HCT116 (cell line): ENCODE measurements at regions not wholly inside any gene's neighbourhood (a gene's known extent, or its start where the extent isn't known, plus 50 kb on each side); places are given as distances from the start of the nearest gene placed in this dataset.

Source experiments
- ATAC-seq: fragments of 200-7000 bp; cut with Tn5 transposase; 2 replicates; pipeline ENCODE4 v1.9.1; 2020; ENCODE audit warnings: mild to moderate bottlenecking, moderate library complexity
- BruUV-seq: library from RNA; stranded (reverse); fragments of 400-500 nt; replicated peaks from 2 replicates; lab custom pipeline; 2021; lab: Mats Ljungman, UMichigan
- CTCF ChIA-PET: fragments of 300-600 bp; sonication (Branson Sonifier 250); formaldehyde crosslinking; loops from one replicate; lab custom pipeline; 2021; ENCODE audit warnings: antibody characterized with exemption; lab: Charles Lee
- POLR2A ChIA-PET: fragments of 300-600, 350-600 bp; sonication (Branson Sonifier 250); formaldehyde crosslinking; loops from one replicate; lab custom pipeline; 2021; ENCODE audit warnings: antibody characterized with exemption; lab: Charles Lee
- RAD21 ChIA-PET, 2 experiments: fragments of 300-600 bp; sonication (Branson Sonifier 250); formaldehyde crosslinking; loops; one replicate each; lab custom pipeline; 2023; ENCODE audit warnings: low total read pairs in 2 of 2; ENCODE audit not compliant: uncharacterized antibody in 2 of 2, unreplicated experiment in 2 of 2, low non-redundant PET in 1 of 2; lab: Charles Lee
- DNase-seq: peaks from one replicate; pipeline ENCODE4 v3.0.0-alpha.2; 2010; ENCODE audit warnings: low read depth, low spot score
- H2AFZ ChIP-seq: fragments of 200-600 bp; shearing (Covaris generic), sonication (generic); 2 replicates; pipeline ENCODE4 v1.6.1; 2017; ENCODE audit warnings: low read depth, mixed run types, mixed read lengths, antibody characterized with exemption, low read length; ENCODE audit not compliant: poor library complexity, severe bottlenecking
- H3K27ac ChIP-seq: 2 replicates; pipeline ENCODE4 v1.5.1; 2012; ENCODE audit warnings: low read depth, low read length
- H3K27me3 ChIP-seq: fragments of 200-600 bp; sonication (generic); 2 replicates; pipeline ENCODE4 v1.6.1; 2016; ENCODE audit warnings: mixed run types, low read length, mixed read lengths; ENCODE audit not compliant: insufficient read depth
- H3K36me3 ChIP-seq, 2 experiments: fragments of 200-500 bp in 1 of 2; fragments of 200-600 bp in 1 of 2; sonication (Bioruptor generic) in 1 of 2; sonication (generic) in 1 of 2; 2 replicates each; pipeline versions ENCODE4 v1.5.1 to v1.6.1; 2014 to 2016; ENCODE audit warnings: low read length in 2 of 2, inconsistent platforms in 1 of 2, mixed read lengths in 1 of 2, mixed run types in 1 of 2; ENCODE audit not compliant: insufficient read depth in 2 of 2, control insufficient read depth in 1 of 2
- H3K4me1 ChIP-seq, 2 experiments: fragments of 200-600 bp in 1 of 2; sonication (generic) in 1 of 2; 2 replicates each; pipeline versions ENCODE4 v1.5.1 to v1.6.1; 2012 to 2017; ENCODE audit warnings: low read length in 2 of 2, inconsistent platforms in 1 of 2, mild to moderate bottlenecking in 1 of 2, mixed read lengths in 1 of 2, mixed run types in 1 of 2, moderate library complexity in 1 of 2; ENCODE audit not compliant: insufficient read depth in 2 of 2, control insufficient read depth in 1 of 2
- H3K4me2 ChIP-seq: fragments of 200-600 bp; sonication (generic); 2 replicates; pipeline ENCODE4 v1.6.1; 2017; ENCODE audit warnings: mixed run types, low read length, mixed read lengths
- H3K4me3 ChIP-seq, 2 experiments: fragments of 200-600 bp in 1 of 2; sonication (generic) in 1 of 2; replicated peaks in 1 of 2; 2 replicates each; pipeline ENCODE4 v1.5.1; 2011 to 2016; ENCODE audit warnings: low read length in 2 of 2, control low read depth in 1 of 2, low read depth in 1 of 2, mild to moderate bottlenecking in 1 of 2, mixed read lengths in 1 of 2, mixed run types in 1 of 2
- H3K79me2 ChIP-seq: fragments of 200-600 bp; sonication (generic); 2 replicates; pipeline ENCODE4 v1.6.1; 2017; ENCODE audit warnings: mild to moderate bottlenecking, mixed run types, low read length, moderate library complexity, mixed read lengths; ENCODE audit not compliant: insufficient read depth
- H3K9ac ChIP-seq: fragments of 200-600 bp; sonication (generic); 2 replicates; pipeline ENCODE4 v1.6.1; 2016; ENCODE audit warnings: low read length, mixed read lengths
- H3K9me2 ChIP-seq: fragments of 200-600 bp; sonication (generic), shearing (Covaris generic); 2 replicates; pipeline ENCODE4 v1.6.1; 2017; ENCODE audit warnings: mixed run types, mild to moderate bottlenecking, moderate library complexity; ENCODE audit not compliant: insufficient read depth
- H3K9me3 ChIP-seq, 2 experiments: fragments of 200-500 bp in 1 of 2; fragments of 200-600 bp in 1 of 2; sonication (Bioruptor generic) in 1 of 2; sonication (generic) in 1 of 2; 2 replicates each; pipeline ENCODE4 v1.6.1; 2014 to 2017; ENCODE audit warnings: low read length in 2 of 2, mixed read lengths in 2 of 2, inconsistent platforms in 1 of 2, low read depth in 1 of 2, mild to moderate bottlenecking in 1 of 2, mixed run types in 1 of 2, moderate library complexity in 1 of 2; ENCODE audit not compliant: control insufficient read depth in 1 of 2, insufficient read depth in 1 of 2
- H4K20me1 ChIP-seq: fragments of 200-600 bp; sonication (generic), shearing (Covaris generic); 2 replicates; pipeline ENCODE4 v1.6.1; 2017; ENCODE audit warnings: mixed run types, mild to moderate bottlenecking, moderate library complexity; ENCODE audit not compliant: insufficient read depth
- ATF3 ChIP-seq: IDR thresholded peaks from 2 replicates; pipeline ENCODE4 v1.6.1; 2012
- CBX3 ChIP-seq: IDR thresholded peaks from 2 replicates; pipeline ENCODE4 v1.6.1; 2012; ENCODE audit warnings: low read depth
- CTCF ChIP-seq, 3 experiments: fragments of 200-600 bp in 1 of 3; sonication (generic) in 1 of 3; IDR thresholded peaks in 2 of 3; conservative IDR thresholded peaks in 1 of 3; 2 replicates each; pipeline ENCODE4 v1.5.1; 2012 to 2017; ENCODE audit warnings: low read depth in 2 of 3, low read length in 2 of 3, antibody characterized with exemption in 1 of 3, borderline replicate concordance in 1 of 3, control low read depth in 1 of 3, mild to moderate bottlenecking in 1 of 3, mixed read lengths in 1 of 3, mixed run types in 1 of 3, moderate library complexity in 1 of 3; ENCODE audit not compliant: insufficient read depth in 1 of 3
- MAX ChIP-seq: IDR thresholded peaks from 2 replicates; pipeline ENCODE4 v1.6.1; 2012
- POLR2A ChIP-seq: IDR thresholded peaks from 2 replicates; pipeline ENCODE4 v1.7.0; 2011; ENCODE audit warnings: borderline replicate concordance; ENCODE audit not compliant: insufficient read depth, insufficient read length; ENCODE audit errors: extremely low read depth
- POLR2AphosphoS5 ChIP-seq: IDR thresholded peaks from 2 replicates; pipeline ENCODE4 v1.6.1; 2011; ENCODE audit warnings: mild to moderate bottlenecking, low read depth, low read length, moderate library complexity
- SIN3A ChIP-seq: IDR thresholded peaks from 2 replicates; pipeline ENCODE4 v1.6.1; 2012; ENCODE audit warnings: low read depth
- SP1 ChIP-seq: IDR thresholded peaks from 2 replicates; pipeline ENCODE4 v1.6.1; 2012; ENCODE audit warnings: low read depth
- TCF7L2 ChIP-seq: IDR thresholded peaks from 2 replicates; pipeline ENCODE4 v1.7.0; 2011; ENCODE audit warnings: borderline replicate concordance, inconsistent platforms; ENCODE audit not compliant: insufficient read depth, insufficient read length; ENCODE audit errors: extremely low read depth
- YY1 ChIP-seq: IDR thresholded peaks from 2 replicates; pipeline ENCODE4 v1.6.1; 2011; ENCODE audit warnings: low read length, low read depth, moderate library complexity, mild to moderate bottlenecking; ENCODE audit not compliant: insufficient replicate concordance; ENCODE audit errors: extremely low read depth
- ZBTB33 ChIP-seq: IDR thresholded peaks from 2 replicates; pipeline ENCODE4 v1.6.1; 2011; ENCODE audit warnings: mild to moderate bottlenecking, low read length, moderate library complexity; ENCODE audit not compliant: insufficient replicate concordance; ENCODE audit errors: extremely low read depth
- intact Hi-C: fragments of 100-400 bp; cut with micrococcal nuclease; formaldehyde crosslinking; loops from 2 replicates; pipeline ENCODE4 v1.10.0; 2022

- no peak for TF ChIP-seq CTCF (IDR thresholded peaks at IDR 0.05 in 2 of 3, conservative IDR thresholded peaks at IDR 0.05 in 1 of 3; ENCODE audit: borderline replicate concordance in 1 of 3, insufficient read depth in 1 of 3, low read depth in 2 of 3, low read length in 2 of 3)
These were observed 181.9 kb upstream of the ARG1 start (continued) for GRCh38 chr6:131391116-131391515.

DNA sequence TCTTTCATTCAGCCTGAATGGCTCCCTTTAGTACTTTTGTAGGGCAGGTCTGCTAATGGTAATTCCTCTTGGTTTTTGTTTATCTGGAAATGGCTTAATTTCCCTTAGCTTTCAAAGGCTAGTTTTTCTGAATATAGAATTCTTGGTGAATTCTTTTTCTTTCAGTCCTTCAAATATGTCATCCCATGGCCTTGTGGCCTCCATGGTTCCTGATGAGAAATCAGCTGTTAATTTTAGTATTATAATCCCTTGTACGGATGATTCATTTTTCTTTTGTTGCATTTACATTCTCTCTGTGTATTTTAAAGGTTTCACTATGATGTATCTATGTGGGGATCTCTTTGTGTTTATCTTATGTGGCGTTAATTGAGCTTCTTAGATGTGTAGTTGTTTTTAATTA is 179.6 kb upstream of the ARG1 start:
- DNase-seq = no peak
- Histone ChIP-seq H2AFZ (no peak overlapping the region), H3K4me1 (no peaks in the 10 kb centered on the region), H3K27ac (no peak overlapping the region), H3K9ac (no peak overlapping the region), H3K9me2 (no peaks in the 10 kb centered on the region), H3K79me2 (no peaks in the 10 kb centered on the region), H3K36me3 (no peaks in the 10 kb centered on the region), H4K20me1 (no peaks in the 10 kb centered on the region), H3K27me3 (no peaks in the 10 kb centered on the region), H3K4me3 (no peak overlapping the region), H3K9me3 (no peaks in the 10 kb centered on the region), H3K4me2 (no peak overlapping the region)
- ATAC-seq = no peak
- CTCF ChIA-PET = no interaction called here
- no TSS peak for BruUV-seq
- RAD21 ChIA-PET = no interaction called here
- intact Hi-C loops = no loop called here
- POLR2A ChIA-PET = no interaction called here
- TF ChIP-seq CBX3 = no peak
- TF ChIP-seq YY1 = no peak
- TF ChIP-seq MAX = no peak
- TF ChIP-seq ZBTB33 = no peak
- TF ChIP-seq POLR2AphosphoS5 = no peak
- no peak for TF ChIP-seq ATF3
- no peak for TF ChIP-seq SP1
- TF ChIP-seq POLR2A = no peak
- no peak for TF ChIP-seq SIN3A
- TF ChIP-seq TCF7L2 = no peak
- TF ChIP-seq, all 23 proteins: peak for 0
